LNCaP clone FGC (cell line): ENCODE measurements at regions not wholly inside any gene's neighbourhood (a gene's known extent, or its start where the extent isn't known, plus 50 kb on each side); places are given as distances from the start of the nearest gene placed in this dataset.
"Not testable (repeated sequence)": the region's sequence is repeated elsewhere in the genome, so short reads cannot be mapped to it uniquely, and the experiment has no call there.

Experiments
- DNase-seq: peaks from one replicate; pipeline ENCODE4 v3.0.0-alpha.2; 2011; ENCODE audit warnings: low read depth
- H3K4me3 ChIP-seq: 2 replicates; pipeline ENCODE4 v1.5.1; 2011; ENCODE audit warnings: mild to moderate bottlenecking, low read depth, low read length, control low read depth
- TF ChIP-seq, protein P1 (sequence below): IDR thresholded peaks from 2 replicates; pipeline ENCODE4 v1.5.1; 2012; ENCODE audit warnings: mild to moderate bottlenecking; ENCODE audit not compliant: control insufficient read depth, insufficient read depth; ENCODE audit errors: extremely low read depth

- no peak for DNase-seq
- H3K4me3 ChIP-seq = no peak overlapping the region
- TF ChIP-seq, protein P1, sequence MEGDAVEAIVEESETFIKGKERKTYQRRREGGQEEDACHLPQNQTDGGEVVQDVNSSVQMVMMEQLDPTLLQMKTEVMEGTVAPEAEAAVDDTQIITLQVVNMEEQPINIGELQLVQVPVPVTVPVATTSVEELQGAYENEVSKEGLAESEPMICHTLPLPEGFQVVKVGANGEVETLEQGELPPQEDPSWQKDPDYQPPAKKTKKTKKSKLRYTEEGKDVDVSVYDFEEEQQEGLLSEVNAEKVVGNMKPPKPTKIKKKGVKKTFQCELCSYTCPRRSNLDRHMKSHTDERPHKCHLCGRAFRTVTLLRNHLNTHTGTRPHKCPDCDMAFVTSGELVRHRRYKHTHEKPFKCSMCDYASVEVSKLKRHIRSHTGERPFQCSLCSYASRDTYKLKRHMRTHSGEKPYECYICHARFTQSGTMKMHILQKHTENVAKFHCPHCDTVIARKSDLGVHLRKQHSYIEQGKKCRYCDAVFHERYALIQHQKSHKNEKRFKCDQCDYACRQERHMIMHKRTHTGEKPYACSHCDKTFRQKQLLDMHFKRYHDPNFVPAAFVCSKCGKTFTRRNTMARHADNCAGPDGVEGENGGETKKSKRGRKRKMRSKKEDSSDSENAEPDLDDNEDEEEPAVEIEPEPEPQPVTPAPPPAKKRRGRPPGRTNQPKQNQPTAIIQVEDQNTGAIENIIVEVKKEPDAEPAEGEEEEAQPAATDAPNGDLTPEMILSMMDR = no peak
These were observed 172.2 kb downstream of the TBX15 start for GRCh38 chr1:118815909-118816308.

DNA sequence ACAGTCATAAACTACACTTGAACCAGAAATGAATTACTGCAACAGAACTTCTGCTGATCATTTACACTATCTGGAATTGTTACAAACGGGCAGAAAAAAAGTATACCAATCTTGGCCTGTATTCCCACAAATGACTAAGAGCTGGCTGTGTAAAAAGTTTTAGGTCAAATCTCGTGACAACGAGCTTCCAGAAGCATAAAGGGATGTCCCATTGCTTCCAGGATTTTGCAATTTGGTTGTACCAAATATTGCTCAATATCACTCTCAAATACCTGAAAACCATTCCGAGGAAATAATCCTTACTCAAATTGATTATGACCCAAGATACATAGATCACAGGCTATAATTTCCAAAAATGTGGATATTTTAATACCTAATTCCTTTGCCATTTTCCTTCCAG, 175.6 kb downstream of the TBX15 start:
- no peak for DNase-seq
- H3K4me3 ChIP-seq = no peak overlapping the region
- TF ChIP-seq, protein P1 = no peak

- no peak overlapping the region for H3K4me3 ChIP-seq
- TF ChIP-seq, protein P1 = no peak
- DNase-seq = no peak
These were observed 177.0 kb downstream of the TBX15 start for GRCh38 chr1:118811156-118811555.

GRCh38 chr1:118809586-118809985, 178.6 kb downstream of the TBX15 start:
- no peak overlapping the region for H3K4me3 ChIP-seq
- TF ChIP-seq, protein P1 = no peak
- no peak for DNase-seq

DNA sequence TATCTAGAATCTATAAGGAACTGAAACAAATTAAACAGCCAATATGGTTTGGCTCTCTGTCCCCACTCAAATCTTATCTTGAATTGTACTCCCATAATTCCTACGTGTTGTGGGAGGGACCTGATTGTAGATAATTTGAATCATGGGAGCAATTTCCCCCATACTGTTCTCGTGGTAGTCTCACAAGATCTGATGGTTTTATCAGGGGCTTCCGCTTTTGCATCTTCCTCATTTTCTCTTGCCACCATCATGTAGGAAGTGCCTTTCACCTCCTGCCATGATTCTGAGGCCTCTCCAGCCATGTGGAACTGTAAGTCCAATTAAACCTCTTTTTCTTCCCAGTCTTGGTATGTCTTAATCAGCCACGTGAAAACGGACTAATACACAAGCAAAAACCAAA, 185.0 kb downstream of the TBX15 start:
- DNase-seq, H3K4me3 ChIP-seq: not testable (repeated sequence)

DNA sequence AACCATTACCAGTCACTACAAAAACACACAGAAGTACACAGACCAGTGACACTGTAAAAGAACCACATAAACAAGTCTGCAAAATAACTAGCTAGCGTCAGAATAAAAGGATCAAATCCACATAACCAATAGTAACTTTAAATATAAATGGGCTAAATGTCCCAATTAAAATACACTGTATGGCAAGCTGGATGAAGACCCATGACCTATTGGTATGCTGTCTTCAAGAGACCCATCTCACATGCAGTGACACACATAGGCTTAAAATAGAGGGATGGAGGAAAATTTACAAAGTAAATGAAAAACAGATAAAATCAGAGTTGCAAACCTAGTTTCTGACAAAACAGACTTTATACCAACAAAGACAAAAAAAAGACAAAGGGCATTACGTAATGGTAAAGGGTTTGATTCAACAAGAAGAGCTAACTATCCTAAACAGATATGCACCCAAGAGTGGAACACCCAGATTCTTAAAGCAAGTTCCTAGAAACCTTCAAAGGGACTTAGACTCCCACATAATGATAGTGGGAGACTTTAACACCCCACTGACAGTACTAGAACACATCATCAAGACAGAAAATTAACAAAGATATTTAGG, 196.9 kb downstream of the TBX15 start:
- TF ChIP-seq, protein P1 = no peak
- no peak overlapping the region for H3K4me3 ChIP-seq
- no peak for DNase-seq

- peak; percentile 62 for DNase-seq
- H3K4me3 ChIP-seq = no peak overlapping the region
- TF ChIP-seq, protein P1 = no peak
These were observed 199.7 kb downstream of the TBX15 start for GRCh38 chr1:118788463-118788862.
